ENCODE measurements at regions not wholly inside any gene's neighbourhood (a gene's known extent, or its start where the extent isn't known, plus 50 kb on each side); places are given as distances from the start of the nearest gene placed in this dataset.

DNA sequence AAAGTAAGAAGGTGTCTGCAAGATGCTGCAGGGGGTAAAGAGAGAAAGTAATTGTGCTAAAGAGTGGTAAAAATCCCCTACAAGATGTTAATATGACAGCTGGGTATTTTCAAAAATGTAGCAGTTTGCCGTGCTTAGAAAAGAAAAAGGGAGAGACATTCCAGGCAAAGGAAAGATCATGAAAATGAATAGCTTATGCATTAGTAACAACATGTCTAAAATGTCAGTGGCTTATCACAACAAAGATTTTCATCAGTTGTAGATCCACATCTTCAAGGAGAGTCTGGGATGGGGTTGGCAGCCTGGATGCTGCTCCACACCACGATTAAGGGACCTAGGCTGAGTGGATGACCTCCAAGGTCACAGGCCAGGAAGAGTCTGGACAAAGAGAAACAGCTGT lies 920.9 kb downstream of the GRID1 start:
- no peak for FAIRE-seq

DNA sequence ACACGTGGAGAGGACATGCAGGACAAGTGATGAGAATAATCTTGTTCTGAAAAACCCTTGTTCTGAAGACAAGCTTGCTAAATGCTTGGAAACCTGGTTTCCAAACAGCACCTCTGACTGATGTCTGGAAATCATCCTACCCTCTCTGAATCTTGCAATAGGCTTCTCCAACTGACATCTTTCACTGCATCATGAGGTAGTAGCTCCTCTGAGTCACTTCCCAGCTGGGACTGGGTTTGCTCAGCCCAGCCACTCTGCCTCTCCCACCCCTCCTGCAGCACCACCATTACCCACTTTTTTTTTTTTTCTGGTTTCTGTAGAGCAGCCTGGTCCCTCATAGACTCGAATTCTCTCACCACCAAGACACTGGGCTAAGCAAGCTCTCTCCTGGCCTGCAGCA lies 919.8 kb downstream of the GRID1 start:
- no peak for TF ChIP-seq TAF1 (IDR thresholded peaks at IDR 0.05; ENCODE audit: borderline replicate concordance, low read depth, low read length)
- no peak for TF ChIP-seq POLR2A (IDR thresholded peaks at IDR 0.05; ENCODE audit: low read depth, low read length)
- no peak for TF ChIP-seq POLR2AphosphoS5 (IDR thresholded peaks at IDR 0.05; ENCODE audit: low read depth, low read length)
- DNase-seq (ENCODE audit: insufficient read length) (no peak), FAIRE-seq (no peak)

More for the DNA sequence above, 920.9 kb downstream of the GRID1 start:
- no peak for DNase-seq (ENCODE audit: insufficient read length)
- no peak for TF ChIP-seq TAF1 (IDR thresholded peaks at IDR 0.05; ENCODE audit: borderline replicate concordance, low read depth, low read length)
- no peak for TF ChIP-seq POLR2A (IDR thresholded peaks at IDR 0.05; ENCODE audit: low read depth, low read length)
- no peak for TF ChIP-seq POLR2AphosphoS5 (IDR thresholded peaks at IDR 0.05; ENCODE audit: low read depth, low read length)

DNA sequence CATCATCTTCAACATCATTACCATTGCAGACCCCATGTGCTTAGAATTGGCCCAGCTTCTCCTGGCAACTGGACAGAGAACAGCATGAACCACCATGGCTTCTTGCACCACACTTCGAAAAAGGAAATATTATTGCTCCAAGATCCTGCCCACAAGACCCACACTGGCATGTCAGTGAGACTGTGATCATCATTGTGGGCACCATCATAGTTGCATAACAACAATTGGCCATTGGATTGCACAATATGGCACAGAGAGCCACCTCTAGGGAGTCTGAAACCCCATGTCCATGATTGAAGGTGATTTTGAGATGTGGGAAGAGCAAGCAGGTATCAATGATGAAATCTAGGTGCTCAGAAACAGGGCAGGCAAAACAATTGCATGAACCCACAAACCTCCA lies 918.9 kb downstream of the GRID1 start:
- TF ChIP-seq TAF1 (IDR thresholded peaks at IDR 0.05; ENCODE audit: borderline replicate concordance, low read depth, low read length), result no peak
- DNase-seq (ENCODE audit: insufficient read length) (no peak), FAIRE-seq (no peak)

DNA sequence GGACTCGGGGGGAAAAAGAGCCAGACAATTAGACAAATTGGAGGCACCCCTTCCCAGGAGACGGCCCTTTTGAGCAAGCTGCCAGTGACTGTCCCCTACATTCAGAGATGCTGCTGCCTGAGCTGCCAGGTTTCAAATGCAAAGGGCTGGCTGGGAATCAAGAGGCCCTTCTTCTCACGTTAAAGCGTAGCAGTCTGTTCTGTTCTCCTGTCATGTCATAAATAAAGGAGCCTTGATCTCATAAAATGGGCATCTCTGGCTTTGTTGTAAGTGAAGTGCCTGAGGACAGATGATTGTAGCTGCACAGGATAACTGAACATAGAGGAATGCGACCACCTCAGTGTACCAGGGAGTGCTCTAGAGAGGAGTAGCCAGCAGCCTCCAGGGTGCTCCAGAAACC lies 917.9 kb downstream of the GRID1 start:
- FAIRE-seq, result no peak
- TF ChIP-seq TAF1 (IDR thresholded peaks at IDR 0.05; ENCODE audit: borderline replicate concordance, low read depth, low read length) (no peak), POLR2A (IDR thresholded peaks at IDR 0.05; ENCODE audit: low read depth, low read length) (no peak), POLR2AphosphoS5 (IDR thresholded peaks at IDR 0.05; ENCODE audit: low read depth, low read length) (no peak)
- DNase-seq (ENCODE audit: insufficient read length), result no peak

DNA sequence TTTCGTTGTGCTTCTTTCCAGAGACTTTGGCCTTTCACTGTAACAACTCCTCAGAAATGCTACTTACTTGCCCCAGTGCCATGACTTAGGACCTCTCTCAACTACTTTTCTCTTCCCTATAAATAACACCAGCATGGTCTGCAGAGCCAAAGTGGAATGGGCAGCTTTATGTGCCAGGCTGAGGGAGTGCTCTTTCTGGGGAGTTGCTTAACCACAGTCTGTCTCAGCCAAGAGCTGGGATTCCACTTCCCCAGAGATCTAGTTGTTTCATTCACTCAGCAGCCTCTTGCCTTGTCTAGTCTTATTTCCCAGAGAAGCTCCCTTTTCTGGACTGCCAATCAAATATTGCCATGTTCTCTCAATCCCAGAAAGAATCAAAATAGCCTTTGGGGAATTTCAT lies 912.2 kb downstream of the GRID1 start:
- FAIRE-seq (no peak), DNase-seq (ENCODE audit: insufficient read length) (no peak)
- TF ChIP-seq POLR2A (IDR thresholded peaks at IDR 0.05; ENCODE audit: low read depth, low read length) (no peak), POLR2AphosphoS5 (IDR thresholded peaks at IDR 0.05; ENCODE audit: low read depth, low read length) (no peak), TAF1 (IDR thresholded peaks at IDR 0.05; ENCODE audit: borderline replicate concordance, low read depth, low read length) (no peak)

DNA sequence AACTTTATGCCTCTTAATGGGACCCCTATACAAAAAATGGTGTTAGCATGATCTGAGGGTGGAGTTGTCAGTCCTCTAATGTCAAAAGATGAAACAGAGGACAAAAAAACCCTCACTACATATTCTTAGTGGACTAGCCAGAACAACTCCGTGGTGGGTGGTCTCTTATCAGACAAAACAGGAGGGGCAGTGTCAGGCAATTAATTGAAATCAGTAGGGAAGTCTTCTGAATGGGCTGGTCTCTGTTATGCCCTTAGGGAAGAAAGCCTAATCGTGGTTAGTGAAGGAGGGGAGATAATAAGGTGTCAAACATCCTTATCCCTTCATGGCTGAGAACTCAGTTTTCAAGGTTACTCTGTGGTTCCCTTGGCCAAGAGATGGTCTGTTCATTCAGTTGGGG lies 909.4 kb downstream of the GRID1 start:
- DNase-seq (ENCODE audit: insufficient read length), result no peak
- TF ChIP-seq POLR2A (IDR thresholded peaks at IDR 0.05; ENCODE audit: low read depth, low read length) (no peak), POLR2AphosphoS5 (IDR thresholded peaks at IDR 0.05; ENCODE audit: low read depth, low read length) (no peak), TAF1 (IDR thresholded peaks at IDR 0.05; ENCODE audit: borderline replicate concordance, low read depth, low read length) (no peak)
- no peak for FAIRE-seq

DNA sequence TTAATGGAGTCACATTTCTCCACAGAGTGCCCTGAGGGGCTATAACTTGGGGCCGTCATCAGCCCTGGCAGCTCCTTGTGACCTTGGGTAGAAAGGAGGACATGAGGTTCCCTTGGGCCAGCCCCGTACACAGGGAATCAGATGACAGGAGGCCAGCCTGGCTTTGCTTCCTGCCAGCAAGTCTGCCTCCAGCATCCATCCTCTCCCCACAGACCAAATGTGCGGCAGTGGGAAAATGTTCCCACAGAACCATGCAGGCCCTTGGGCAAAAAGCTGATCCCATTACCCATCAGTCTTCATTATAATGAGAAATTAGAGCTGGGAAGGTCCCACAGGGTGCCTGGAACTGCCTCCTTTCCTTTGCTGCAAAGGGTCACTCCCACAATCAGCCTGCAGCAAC lies 908.3 kb downstream of the GRID1 start:
- DNase-seq (ENCODE audit: insufficient read length), result no peak
- no peak for FAIRE-seq
- TF ChIP-seq POLR2A (IDR thresholded peaks at IDR 0.05; ENCODE audit: low read depth, low read length), result no peak

DNA sequence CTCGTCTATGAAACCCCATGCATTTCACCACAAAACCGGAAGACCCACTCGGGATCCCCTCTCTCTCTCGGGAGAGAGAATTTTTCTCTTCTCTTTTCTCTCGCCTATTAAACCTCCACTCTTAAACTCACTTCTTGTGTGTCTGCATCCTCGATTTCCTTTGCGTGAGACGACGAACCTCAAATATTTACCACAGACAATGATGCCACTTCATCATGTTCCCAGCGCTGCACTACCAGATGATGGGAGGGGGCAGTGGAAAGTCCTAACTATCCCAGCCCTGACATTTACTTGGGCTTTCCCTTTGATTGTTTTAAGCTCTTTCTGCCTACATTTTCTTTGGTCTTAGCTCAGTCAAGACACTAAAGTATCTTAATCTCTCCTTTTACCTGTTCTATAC lies 906.7 kb downstream of the GRID1 start:
- no peak for FAIRE-seq
- DNase-seq (ENCODE audit: insufficient read length), result no peak
- no peak for TF ChIP-seq POLR2AphosphoS5 (IDR thresholded peaks at IDR 0.05; ENCODE audit: low read depth, low read length)
- no peak for TF ChIP-seq TAF1 (IDR thresholded peaks at IDR 0.05; ENCODE audit: borderline replicate concordance, low read depth, low read length)
- no peak for TF ChIP-seq POLR2A (IDR thresholded peaks at IDR 0.05; ENCODE audit: low read depth, low read length)

DNA sequence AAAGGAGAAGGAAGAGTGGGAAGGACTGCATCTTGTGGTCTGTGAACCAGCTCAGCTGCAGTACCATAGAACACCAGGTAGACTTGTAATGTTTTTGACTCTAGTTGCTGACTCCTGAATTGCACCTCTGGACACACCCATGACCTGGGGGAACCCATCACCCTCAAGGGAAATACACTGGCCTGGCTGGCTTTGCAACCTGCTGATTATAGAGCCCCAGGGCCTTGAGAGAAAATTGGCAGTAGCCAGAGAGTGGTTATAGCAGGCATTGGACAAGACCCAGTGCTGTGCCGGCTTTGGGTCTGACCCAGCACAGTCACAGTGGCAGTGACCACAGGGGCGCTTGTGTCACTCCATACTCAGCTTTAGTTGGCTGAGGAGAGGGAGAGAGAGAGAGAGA lies 902.3 kb downstream of the GRID1 start:
- no peak for FAIRE-seq

DNA sequence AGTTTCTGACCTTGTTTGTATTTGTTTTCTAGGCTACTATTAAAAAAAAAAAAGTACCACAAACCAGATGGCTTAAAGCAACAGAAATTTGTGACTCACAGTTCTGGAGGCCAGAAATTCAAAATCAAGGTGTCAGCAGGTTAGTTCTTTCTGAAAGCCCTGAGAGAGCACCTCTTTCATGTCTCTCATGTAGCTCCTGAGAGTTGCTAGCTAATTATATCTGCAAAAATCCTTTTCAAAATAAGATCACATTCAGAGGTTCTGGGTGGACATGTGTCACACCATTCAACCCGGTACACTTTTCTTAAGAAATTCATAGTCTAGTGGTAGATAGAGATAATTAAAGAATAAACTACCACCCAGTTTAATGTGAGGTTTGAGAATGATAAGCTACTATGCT lies 888.6 kb downstream of the GRID1 start:
- no peak for TF ChIP-seq POLR2AphosphoS5 (IDR thresholded peaks at IDR 0.05; ENCODE audit: low read depth, low read length)

More for the DNA sequence above, 902.3 kb downstream of the GRID1 start:
- DNase-seq (ENCODE audit: insufficient read length), result no peak
- no peak for TF ChIP-seq TAF1 (IDR thresholded peaks at IDR 0.05; ENCODE audit: borderline replicate concordance, low read depth, low read length)
- TF ChIP-seq POLR2A (IDR thresholded peaks at IDR 0.05; ENCODE audit: low read depth, low read length), result no peak
- no peak for TF ChIP-seq POLR2AphosphoS5 (IDR thresholded peaks at IDR 0.05; ENCODE audit: low read depth, low read length)

DNA sequence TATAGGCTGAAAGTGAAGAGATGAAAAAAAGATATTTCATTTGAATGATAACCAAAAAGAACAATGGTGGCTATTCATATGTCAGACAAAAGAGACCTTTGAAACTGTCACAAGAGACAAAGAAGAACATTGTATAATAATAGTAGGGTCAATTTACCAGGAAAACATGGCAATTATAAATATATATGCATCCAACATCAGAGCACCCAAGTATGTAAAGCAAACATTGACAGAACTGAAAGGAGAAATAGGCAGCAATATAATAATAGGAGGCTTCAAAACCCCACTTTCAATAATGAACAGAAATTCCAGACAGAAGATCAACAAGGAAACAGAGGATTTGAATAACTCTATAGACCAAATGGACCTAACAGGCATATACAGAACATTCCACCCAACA lies 876.2 kb downstream of the GRID1 start:
- FAIRE-seq, result no peak
- no peak for TF ChIP-seq POLR2AphosphoS5 (IDR thresholded peaks at IDR 0.05; ENCODE audit: low read depth, low read length)
- TF ChIP-seq TAF1 (IDR thresholded peaks at IDR 0.05; ENCODE audit: borderline replicate concordance, low read depth, low read length), result no peak
- no peak for TF ChIP-seq POLR2A (IDR thresholded peaks at IDR 0.05; ENCODE audit: low read depth, low read length)
- DNase-seq (ENCODE audit: insufficient read length), result no peak

More for the DNA sequence above, 888.6 kb downstream of the GRID1 start:
- DNase-seq (ENCODE audit: insufficient read length) (no peak), FAIRE-seq (no peak)

DNA sequence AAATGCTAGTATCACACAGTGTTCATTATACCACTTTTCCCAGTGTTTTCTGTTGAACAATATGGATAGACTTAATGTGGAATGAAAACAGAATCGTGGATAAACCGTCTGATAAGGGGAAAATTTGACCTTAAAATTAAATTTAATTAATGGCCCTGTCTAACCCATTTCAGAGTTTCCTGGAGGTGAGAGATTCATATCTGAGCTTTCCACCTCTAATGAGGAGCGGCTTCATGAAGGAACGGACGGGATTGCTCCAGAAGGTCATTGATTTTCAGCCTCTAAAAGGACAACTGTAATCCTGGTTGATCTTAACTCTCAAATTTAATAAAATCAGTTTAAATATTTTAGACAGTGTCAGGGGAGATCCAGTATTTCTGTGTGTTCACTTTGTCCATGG lies 874.9 kb downstream of the GRID1 start:
- FAIRE-seq (no peak), DNase-seq (ENCODE audit: insufficient read length) (no peak)
- no peak for TF ChIP-seq TAF1 (IDR thresholded peaks at IDR 0.05; ENCODE audit: borderline replicate concordance, low read depth, low read length)
- no peak for TF ChIP-seq POLR2AphosphoS5 (IDR thresholded peaks at IDR 0.05; ENCODE audit: low read depth, low read length)
- no peak for TF ChIP-seq POLR2A (IDR thresholded peaks at IDR 0.05; ENCODE audit: low read depth, low read length)

DNA sequence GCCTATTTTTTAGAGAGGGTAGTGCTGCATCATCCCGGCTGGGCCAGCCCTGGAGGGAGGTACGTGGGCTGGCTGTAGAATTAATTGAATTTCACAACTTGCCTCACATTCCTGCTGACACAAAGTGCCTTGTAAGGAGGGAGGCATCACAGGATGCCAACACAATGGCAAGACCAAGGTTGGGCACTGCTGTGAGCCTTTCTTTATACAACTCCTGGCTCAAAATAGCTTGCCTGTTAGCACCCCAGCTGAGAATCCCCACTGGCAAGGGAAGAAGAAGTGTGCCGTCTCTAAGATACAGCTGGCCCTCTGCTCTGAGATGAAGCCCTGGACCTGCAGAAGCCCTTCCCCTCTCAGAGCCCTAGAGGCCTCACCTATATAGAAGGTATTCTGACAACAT lies 873.9 kb downstream of the GRID1 start:
- no peak for DNase-seq (ENCODE audit: insufficient read length)
- FAIRE-seq, result no peak
- TF ChIP-seq TAF1 (IDR thresholded peaks at IDR 0.05; ENCODE audit: borderline replicate concordance, low read depth, low read length), result no peak
- no peak for TF ChIP-seq POLR2AphosphoS5 (IDR thresholded peaks at IDR 0.05; ENCODE audit: low read depth, low read length)
- no peak for TF ChIP-seq POLR2A (IDR thresholded peaks at IDR 0.05; ENCODE audit: low read depth, low read length)

Measured in GM12892 (cell line).